ENCODE measurements at regions not wholly inside any gene's neighbourhood (a gene's known extent, or its start where the extent isn't known, plus 50 kb on each side); places are given as distances from the start of the nearest gene placed in this dataset.

DNA sequence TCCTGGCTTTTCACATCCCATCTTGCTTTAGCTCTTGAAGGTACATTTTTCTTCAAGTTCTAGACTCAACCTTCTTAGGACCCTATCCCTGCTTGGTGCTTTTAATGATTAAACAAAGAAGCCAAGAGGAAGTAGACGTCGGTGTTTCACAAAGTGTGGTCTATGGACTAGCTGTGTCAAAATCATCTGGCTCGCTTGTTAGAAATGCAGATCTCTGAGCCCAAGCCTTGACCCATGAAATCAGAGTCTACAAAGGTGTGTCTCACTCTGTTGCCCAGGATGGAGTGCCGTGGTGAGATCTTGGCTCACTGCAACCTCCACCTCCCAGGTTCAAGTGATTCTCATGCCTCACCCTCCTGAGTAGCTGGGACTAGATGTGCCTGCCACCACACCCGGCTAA is 295.5 kb upstream of the KAZN start:
- Mint-ChIP-seq H3K27me3 (ENCODE audit: low read depth) (peaks cover 3% of the 10 kb centered on the region), H3K4me1 (peaks cover 17% of the 10 kb centered on the region), H3K9me3 (no peaks in the 10 kb centered on the region), H3K27ac (no peak overlapping the region), H3K4me3 (no peak overlapping the region), H3K36me3 (no peaks in the 10 kb centered on the region)
- TF ChIP-seq, protein P1, sequence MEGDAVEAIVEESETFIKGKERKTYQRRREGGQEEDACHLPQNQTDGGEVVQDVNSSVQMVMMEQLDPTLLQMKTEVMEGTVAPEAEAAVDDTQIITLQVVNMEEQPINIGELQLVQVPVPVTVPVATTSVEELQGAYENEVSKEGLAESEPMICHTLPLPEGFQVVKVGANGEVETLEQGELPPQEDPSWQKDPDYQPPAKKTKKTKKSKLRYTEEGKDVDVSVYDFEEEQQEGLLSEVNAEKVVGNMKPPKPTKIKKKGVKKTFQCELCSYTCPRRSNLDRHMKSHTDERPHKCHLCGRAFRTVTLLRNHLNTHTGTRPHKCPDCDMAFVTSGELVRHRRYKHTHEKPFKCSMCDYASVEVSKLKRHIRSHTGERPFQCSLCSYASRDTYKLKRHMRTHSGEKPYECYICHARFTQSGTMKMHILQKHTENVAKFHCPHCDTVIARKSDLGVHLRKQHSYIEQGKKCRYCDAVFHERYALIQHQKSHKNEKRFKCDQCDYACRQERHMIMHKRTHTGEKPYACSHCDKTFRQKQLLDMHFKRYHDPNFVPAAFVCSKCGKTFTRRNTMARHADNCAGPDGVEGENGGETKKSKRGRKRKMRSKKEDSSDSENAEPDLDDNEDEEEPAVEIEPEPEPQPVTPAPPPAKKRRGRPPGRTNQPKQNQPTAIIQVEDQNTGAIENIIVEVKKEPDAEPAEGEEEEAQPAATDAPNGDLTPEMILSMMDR (IDR thresholded peaks at IDR 0.05; ENCODE audit: unreplicated experiment): no peak
- no peak for DNase-seq (ENCODE audit: low spot score in 2 of 2, unreplicated experiment in 2 of 2)

DNA sequence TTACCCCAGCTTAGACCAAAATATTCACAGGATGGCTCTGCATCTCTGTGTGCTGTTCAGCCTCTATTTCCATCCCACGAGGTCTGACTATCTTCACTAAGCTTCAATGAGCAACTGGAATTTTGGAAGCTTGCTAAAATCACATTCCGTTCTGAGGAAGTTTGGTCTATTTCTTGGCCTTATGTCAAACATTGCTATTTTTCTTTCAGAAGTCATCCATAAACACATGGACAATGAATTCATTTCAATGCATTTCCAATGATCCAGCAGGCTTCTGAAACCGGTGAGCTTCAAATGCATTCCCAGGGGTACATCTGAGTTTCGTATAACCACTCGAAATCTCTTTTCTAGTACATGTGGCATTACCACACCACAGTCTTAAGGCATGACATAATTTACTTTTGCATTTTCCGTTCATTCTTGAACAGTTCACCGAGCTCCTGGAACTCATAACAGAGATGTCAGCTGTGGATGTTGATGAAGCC is 294.1 kb upstream of the KAZN start:
- DNase-seq (ENCODE audit: low spot score in 2 of 2, unreplicated experiment in 2 of 2): no peak
- Mint-ChIP-seq H3K9me3 (no peaks in the 10 kb centered on the region), H3K4me1 (peaks cover 17% of the 10 kb centered on the region), H3K27ac (no peak overlapping the region), H3K27me3 (ENCODE audit: low read depth) (peaks cover 3% of the 10 kb centered on the region), H3K4me3 (no peak overlapping the region), H3K36me3 (no peaks in the 10 kb centered on the region)
- TF ChIP-seq, protein P1 (IDR thresholded peaks at IDR 0.05; ENCODE audit: unreplicated experiment): no peak

DNA sequence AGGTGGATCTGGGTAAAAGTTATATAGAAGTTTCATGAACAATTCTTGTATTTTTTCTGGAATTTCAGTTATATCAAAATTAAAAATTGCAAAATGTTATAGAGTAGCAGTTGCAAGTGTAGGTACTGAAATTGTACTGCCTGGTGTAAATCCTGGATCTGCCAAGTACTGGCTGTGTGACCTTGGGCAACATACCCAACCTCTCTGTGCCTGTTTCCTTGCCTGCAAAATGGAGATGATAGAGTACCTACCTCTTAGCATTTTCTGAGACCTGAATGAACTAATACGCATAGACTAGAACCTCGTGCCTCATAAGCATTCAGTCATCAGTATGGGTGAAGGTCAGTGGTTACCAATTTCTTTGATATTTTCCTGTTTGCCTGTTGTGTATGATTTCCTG is 290.0 kb upstream of the KAZN start:
- Mint-ChIP-seq H3K4me3 (no peak overlapping the region), H3K27ac (no peak overlapping the region), H3K36me3 (no peaks in the 10 kb centered on the region), H3K4me1 (peaks cover 14% of the 10 kb centered on the region), H3K27me3 (ENCODE audit: low read depth) (no peaks in the 10 kb centered on the region), H3K9me3 (peaks cover 7% of the 10 kb centered on the region)
- no peak for DNase-seq (ENCODE audit: low spot score in 2 of 2, unreplicated experiment in 2 of 2)
- TF ChIP-seq, protein P1 (IDR thresholded peaks at IDR 0.05; ENCODE audit: unreplicated experiment): no peak

DNA sequence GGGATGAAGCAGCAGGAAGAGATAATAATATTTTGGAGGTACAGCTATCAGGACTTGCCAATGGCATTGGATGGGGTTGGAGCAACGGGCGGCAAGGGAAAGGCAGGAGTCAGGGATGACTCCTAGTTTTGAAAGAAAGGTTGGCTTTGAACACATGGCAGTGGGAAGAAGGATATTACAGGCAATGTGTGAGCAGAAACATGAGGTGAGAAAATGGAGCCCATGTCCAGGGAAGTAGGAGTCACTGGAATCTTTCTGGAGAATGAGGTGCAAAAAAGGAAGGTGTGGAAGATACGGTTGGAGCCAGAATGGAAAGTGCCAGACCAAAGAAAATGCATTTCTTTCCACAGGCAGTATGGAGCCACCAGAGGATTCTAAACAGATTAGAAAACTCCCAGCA is 288.5 kb upstream of the KAZN start:
- TF ChIP-seq, protein P1 (IDR thresholded peaks at IDR 0.05; ENCODE audit: unreplicated experiment): no peak
- H3K36me3 Mint-ChIP-seq: no peaks in the 10 kb centered on the region
- H3K27me3 Mint-ChIP-seq (ENCODE audit: low read depth): no peaks in the 10 kb centered on the region
- no peak overlapping the region for H3K27ac Mint-ChIP-seq
- peaks cover 7% of the 10 kb centered on the region for H3K9me3 Mint-ChIP-seq
- DNase-seq (ENCODE audit: low spot score in 2 of 2, unreplicated experiment in 2 of 2): no peak
- peaks cover 13% of the 10 kb centered on the region for H3K4me1 Mint-ChIP-seq
- no peak overlapping the region for H3K4me3 Mint-ChIP-seq

DNA sequence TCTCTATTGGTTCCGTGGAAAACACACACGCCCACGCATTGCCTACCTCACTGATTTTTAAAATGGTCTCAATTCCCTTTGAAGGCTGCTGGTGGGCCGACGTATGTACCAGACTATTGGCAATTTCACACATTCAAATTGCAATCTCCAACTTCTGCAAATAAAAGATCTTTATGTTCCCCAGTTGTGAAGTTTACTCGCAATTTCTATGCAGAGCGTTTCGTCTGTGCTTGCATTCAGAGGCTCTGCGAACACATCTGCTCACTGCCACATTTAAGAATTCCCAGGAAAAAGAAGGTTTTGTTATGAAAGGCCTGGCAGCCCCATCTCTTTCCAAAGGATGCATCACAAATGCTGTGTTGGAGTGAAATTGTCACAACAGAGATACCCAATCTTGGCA is 288.0 kb upstream of the KAZN start:
- H3K4me1 Mint-ChIP-seq: peaks cover 8% of the 10 kb centered on the region
- peaks cover 7% of the 10 kb centered on the region for H3K9me3 Mint-ChIP-seq
- no peak overlapping the region for H3K27ac Mint-ChIP-seq
- TF ChIP-seq, protein P1 (IDR thresholded peaks at IDR 0.05; ENCODE audit: unreplicated experiment): no peak
- H3K4me3 Mint-ChIP-seq: no peak overlapping the region
- H3K27me3 Mint-ChIP-seq (ENCODE audit: low read depth): peaks cover 1% of the 10 kb centered on the region
- H3K36me3 Mint-ChIP-seq: no peaks in the 10 kb centered on the region
- DNase-seq (ENCODE audit: low spot score in 2 of 2, unreplicated experiment in 2 of 2): no peak

All from mesothelial cell of epicardium (in vitro differentiated cells).